GM13976 (cell line): ENCODE measurements at regions not wholly inside any gene's neighbourhood (a gene's known extent, or its start where the extent isn't known, plus 50 kb on each side); places are given as distances from the start of the nearest gene placed in this dataset.

Experiments
- DNase-seq: peaks from one replicate; pipeline ENCODE4 v3.0.0; 2012; ENCODE audit warnings: low spot score
- in situ Hi-C: fragments of 300-500 bp; cut with MboI; formaldehyde crosslinking; loops from one replicate; pipeline ENCODE4 v1.12.0; 2022; ENCODE audit warnings: low sequenced_read_pairs, mixed read lengths, inconsistent platforms; ENCODE audit not compliant: unreplicated experiment
- TF ChIP-seq, protein P1 (sequence below): IDR thresholded peaks from 2 replicates; pipeline ENCODE4 v1.5.1; 2012; ENCODE audit warnings: borderline replicate concordance, mild to moderate bottlenecking; ENCODE audit not compliant: insufficient read depth; ENCODE audit errors: extremely low read depth, missing control alignments, control extremely low read depth

DNA sequence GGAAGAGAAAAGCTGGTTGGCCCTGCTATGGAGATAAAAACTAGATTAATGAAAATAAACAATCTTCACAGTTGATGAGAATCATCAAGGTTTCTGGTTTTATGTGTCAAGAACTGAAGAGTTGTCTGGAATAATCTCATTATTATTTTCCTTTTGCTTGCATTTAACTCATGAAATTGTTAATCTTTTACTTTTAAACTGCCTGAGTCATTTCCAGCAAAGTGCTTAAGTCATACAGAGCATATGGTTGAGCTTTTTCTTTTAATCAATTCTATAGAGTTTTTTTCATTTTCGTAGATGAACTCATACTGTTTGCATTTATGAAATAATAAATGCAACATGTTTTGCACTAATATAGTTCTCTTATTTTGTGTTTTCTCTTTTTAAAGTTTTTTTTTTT lies 747.9 kb downstream of the NXPH1 start:
- TF ChIP-seq, protein P1, sequence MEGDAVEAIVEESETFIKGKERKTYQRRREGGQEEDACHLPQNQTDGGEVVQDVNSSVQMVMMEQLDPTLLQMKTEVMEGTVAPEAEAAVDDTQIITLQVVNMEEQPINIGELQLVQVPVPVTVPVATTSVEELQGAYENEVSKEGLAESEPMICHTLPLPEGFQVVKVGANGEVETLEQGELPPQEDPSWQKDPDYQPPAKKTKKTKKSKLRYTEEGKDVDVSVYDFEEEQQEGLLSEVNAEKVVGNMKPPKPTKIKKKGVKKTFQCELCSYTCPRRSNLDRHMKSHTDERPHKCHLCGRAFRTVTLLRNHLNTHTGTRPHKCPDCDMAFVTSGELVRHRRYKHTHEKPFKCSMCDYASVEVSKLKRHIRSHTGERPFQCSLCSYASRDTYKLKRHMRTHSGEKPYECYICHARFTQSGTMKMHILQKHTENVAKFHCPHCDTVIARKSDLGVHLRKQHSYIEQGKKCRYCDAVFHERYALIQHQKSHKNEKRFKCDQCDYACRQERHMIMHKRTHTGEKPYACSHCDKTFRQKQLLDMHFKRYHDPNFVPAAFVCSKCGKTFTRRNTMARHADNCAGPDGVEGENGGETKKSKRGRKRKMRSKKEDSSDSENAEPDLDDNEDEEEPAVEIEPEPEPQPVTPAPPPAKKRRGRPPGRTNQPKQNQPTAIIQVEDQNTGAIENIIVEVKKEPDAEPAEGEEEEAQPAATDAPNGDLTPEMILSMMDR, result no peak
- no peak for DNase-seq
- in situ Hi-C loops, result no loop called here

DNA sequence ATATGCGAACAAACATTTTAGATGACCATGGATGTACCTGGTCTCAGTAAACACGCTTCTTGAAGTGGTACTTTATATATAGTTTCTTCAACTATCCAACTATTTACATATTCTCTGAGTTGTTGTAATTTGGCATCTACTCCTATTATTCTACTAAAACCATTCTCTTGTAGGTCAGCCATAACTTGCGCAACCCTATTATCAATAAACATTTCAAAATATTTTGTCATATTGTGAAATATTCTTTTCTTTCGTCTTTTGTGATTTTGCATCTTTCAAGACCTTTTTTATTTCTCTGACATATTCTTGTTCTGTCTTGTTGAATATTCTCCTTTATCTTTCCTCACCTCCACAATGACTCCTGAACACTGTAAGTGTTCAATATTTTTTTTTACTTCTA lies 753.3 kb downstream of the NXPH1 start:
- in situ Hi-C loops, result no loop called here
- TF ChIP-seq, protein P1, result no peak
- no peak for DNase-seq

DNA sequence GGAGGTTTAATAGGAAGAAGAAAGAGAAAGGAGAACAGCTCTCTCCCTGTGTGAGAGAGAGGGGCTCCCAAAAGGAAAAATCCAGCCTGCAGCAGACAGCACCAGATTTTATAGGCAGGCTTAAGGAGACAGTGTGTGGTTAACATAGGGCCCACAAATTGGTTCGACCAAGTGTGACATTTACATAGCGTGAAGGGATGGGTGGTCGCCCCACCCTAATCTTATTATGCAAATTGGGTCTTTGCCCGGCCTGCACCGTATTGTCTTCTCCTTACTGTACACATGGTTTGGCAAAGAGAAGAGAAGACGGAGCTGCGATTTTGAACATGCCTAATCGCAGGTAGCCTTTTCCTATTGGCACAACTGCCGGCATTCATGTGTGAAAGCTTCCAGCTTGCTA lies 756.3 kb downstream of the NXPH1 start:
- in situ Hi-C loops, result no loop called here

DNA sequence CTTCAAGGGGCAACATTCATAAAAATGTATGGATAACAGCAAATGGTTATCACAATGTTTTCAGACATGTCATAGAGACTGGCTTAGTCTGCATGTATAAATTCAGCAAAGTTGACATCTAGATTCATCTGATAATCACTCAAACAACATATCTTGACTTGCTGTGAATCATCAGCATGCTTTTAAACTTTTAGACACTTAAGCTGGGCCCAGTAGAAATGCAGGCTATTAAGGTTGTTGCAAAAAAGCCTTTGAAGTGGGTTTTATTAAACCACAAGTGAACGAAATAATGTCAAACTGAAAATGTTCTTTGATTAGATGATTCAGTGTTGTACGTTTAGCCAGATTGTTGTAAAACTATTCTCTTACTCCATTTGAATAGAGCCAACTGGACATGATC lies 759.6 kb downstream of the NXPH1 start:
- in situ Hi-C loops, result no loop called here
- TF ChIP-seq, protein P1, result no peak
- no peak for DNase-seq

More for the DNA sequence above, 756.3 kb downstream of the NXPH1 start:
- TF ChIP-seq, protein P1, result no peak
- no peak for DNase-seq

DNA sequence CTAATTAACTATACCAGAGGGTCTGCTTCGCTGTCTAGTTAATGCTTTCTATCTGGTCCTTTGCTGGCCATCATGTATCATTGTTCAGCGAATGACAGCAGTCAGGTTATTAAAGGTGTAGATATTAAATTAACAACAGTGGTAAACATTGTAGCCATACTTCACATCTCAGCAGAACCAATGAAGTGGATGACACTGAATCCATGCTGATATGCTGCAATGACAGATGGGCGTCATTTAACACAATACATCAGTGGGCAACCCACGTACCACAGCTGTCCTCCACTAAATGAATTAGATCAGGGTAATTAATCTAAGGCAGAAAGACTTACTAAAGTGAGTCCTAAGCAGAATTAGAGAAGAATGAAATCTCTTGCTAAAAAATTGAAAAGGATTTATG lies 767.2 kb downstream of the NXPH1 start:
- in situ Hi-C loops, result no loop called here
- DNase-seq, result no peak
- TF ChIP-seq, protein P1, result no peak

DNA sequence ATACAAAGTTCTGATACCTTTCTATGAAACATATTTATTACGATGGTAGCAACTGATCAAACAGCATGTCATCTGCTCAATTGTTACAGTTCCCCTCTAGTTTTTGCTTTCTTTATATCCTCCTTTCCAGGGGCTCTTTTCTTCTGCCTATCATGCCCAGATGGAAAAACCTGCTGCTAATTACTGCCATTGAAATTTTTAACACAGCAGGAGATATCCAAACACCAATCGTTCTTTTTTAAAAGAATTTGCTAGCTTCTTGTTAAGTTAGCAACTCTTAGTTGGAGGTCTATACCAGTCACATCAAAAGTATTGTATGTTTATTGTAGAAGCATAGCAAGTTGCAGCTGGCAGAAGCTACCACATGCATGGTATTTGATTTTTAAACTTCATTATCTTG lies 768.5 kb downstream of the NXPH1 start:
- DNase-seq, result no peak

DNA sequence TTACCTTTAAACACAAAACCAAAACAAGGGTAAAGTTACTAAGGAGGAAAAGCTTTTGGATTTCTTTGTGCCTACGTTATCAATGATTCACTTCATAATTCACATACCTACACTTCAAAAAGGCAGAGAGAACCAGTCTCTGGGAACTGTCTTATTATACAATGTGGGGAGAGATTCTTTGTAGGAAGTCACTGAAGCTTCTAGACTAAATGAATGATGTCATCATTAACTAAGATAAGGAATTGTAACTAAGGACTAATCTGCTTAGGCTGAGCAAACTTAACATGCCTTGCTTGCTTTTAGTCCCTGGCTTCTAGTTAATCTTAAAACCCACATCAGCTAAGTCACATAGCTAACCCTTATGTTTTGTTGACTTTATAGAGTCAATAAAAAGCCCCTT lies 771.2 kb downstream of the NXPH1 start:
- DNase-seq, result no peak
- TF ChIP-seq, protein P1, result no peak
- in situ Hi-C loops, result no loop called here

More for the DNA sequence above, 768.5 kb downstream of the NXPH1 start:
- in situ Hi-C loops, result no loop called here
- TF ChIP-seq, protein P1, result no peak
